ENCODE measurements at regions not wholly inside any gene's neighbourhood (a gene's known extent, or its start where the extent isn't known, plus 50 kb on each side); places are given as distances from the start of the nearest gene placed in this dataset.

DNA sequence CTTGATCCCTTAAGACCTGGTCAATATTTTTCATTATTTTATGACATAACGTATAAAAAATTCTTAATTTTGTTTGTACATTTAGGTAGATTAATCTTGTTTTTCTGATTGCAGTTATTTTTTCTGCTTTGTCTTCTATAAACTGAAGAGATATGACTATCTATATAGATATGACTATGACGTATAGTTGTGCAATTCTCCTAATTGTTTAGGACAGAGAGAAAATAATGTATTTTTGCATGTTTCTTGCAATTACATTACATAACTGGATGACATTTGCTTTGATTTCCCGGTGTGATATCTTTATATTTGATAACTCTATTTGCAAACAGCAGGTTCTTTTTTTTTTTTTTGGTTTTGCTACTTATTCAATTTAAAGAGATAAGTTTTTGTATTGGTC is 310.2 kb upstream of the REG3G start:
- TF ChIP-seq, protein P1, sequence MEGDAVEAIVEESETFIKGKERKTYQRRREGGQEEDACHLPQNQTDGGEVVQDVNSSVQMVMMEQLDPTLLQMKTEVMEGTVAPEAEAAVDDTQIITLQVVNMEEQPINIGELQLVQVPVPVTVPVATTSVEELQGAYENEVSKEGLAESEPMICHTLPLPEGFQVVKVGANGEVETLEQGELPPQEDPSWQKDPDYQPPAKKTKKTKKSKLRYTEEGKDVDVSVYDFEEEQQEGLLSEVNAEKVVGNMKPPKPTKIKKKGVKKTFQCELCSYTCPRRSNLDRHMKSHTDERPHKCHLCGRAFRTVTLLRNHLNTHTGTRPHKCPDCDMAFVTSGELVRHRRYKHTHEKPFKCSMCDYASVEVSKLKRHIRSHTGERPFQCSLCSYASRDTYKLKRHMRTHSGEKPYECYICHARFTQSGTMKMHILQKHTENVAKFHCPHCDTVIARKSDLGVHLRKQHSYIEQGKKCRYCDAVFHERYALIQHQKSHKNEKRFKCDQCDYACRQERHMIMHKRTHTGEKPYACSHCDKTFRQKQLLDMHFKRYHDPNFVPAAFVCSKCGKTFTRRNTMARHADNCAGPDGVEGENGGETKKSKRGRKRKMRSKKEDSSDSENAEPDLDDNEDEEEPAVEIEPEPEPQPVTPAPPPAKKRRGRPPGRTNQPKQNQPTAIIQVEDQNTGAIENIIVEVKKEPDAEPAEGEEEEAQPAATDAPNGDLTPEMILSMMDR (conservative IDR thresholded peaks at IDR 0.05; ENCODE audit: low read depth, low read length) = no peak
- TF ChIP-seq EZH2 (IDR thresholded peaks at IDR 0.05; ENCODE audit: borderline replicate concordance, low read depth, low read length, poor library complexity, severe bottlenecking) = no peak

Measured in A673 (cell line).